ENCODE measurements at regions not wholly inside any gene's neighbourhood (a gene's known extent, or its start where the extent isn't known, plus 50 kb on each side); places are given as distances from the start of the nearest gene placed in this dataset.
A peak's percentile ranks its signal among the peaks of the same experiment; 100 is the strongest.

GRCh38 chr22:27541836-27542235, 259.7 kb downstream of the MN1 start:
- H3K9me3 ChIP-seq (replicated peaks in 1 of 2; ENCODE audit: control insufficient read depth in 2 of 2, insufficient read depth in 1 of 2, low read depth in 1 of 2, low read length in 2 of 2) = no peaks in the 10 kb centered on the region
- no peak overlapping the region for H3K14ac ChIP-seq (ENCODE audit: low read length)
- no peak overlapping the region for H4K8ac ChIP-seq (ENCODE audit: low read depth, low read length)
- no peaks in the 10 kb centered on the region for H3K27me3 ChIP-seq (ENCODE audit: control insufficient read depth in 3 of 3, insufficient read depth in 3 of 3, low read depth in 1 of 3, low read length in 3 of 3)
- H3K23ac ChIP-seq (ENCODE audit: low read depth, low read length, poor library complexity) = no peak overlapping the region
- no peak overlapping the region for H3K27ac ChIP-seq (replicated peaks; ENCODE audit: low read length)
- WGBS, 2 donors (ENCODE audit: extremely low coverage in 2 of 2, insufficient read length in 2 of 2, insufficient replicate concordance in 1 of 2) = no CpG with 5 or more reads among the region's 14 CpGs
- no peaks in the 10 kb centered on the region for H3K79me1 ChIP-seq (ENCODE audit: low read depth, low read length)
- no peak overlapping the region for H2BK15ac ChIP-seq (ENCODE audit: low read length)
- H2BK120ac ChIP-seq (ENCODE audit: low read depth, low read length) = no peak overlapping the region
- H2BK12ac ChIP-seq (ENCODE audit: low read length) = no peak overlapping the region
- H4K91ac ChIP-seq (ENCODE audit: low read depth, low read length, poor library complexity) = no peak overlapping the region
- H2AK5ac ChIP-seq (ENCODE audit: low read depth, low read length) = no peak overlapping the region
- no peak overlapping the region for H3K4me2 ChIP-seq (ENCODE audit: insufficient read depth, low read length, poor library complexity, severe bottlenecking)
- H3K4me3 ChIP-seq (ENCODE audit: low read length in 2 of 2) = no peak overlapping the region
- H2AFZ ChIP-seq (ENCODE audit: low read length) = peak overlapping the region; percentile 30
- no peak overlapping the region for H2BK5ac ChIP-seq (ENCODE audit: low read length)
- no peak overlapping the region for H3K9ac ChIP-seq (ENCODE audit: low read depth, low read length, poor library complexity)
- peak overlapping the region; percentile 34 for H3K18ac ChIP-seq (ENCODE audit: low read length)
- H3K4me1 ChIP-seq (ENCODE audit: control insufficient read depth in 2 of 2, insufficient read depth in 1 of 2, low read depth in 1 of 2, low read length in 2 of 2) = peaks cover 18 to 47% of the 10 kb centered on the region in 2 donors
- H3K36me3 ChIP-seq (replicated peaks in 1 of 2; ENCODE audit: control insufficient read depth in 2 of 2, insufficient read depth in 2 of 2, low read length in 2 of 2) = no peaks in the 10 kb centered on the region
- no peak for DNase-seq (ENCODE audit: low spot score)
- H3K4ac ChIP-seq (ENCODE audit: low read length) = no peak overlapping the region

- Histone ChIP-seq H3K4me2 (ENCODE audit: insufficient read depth, low read length, poor library complexity, severe bottlenecking) (no peak overlapping the region), H3K4me3 (ENCODE audit: low read length in 2 of 2) (no peak overlapping the region), H2BK15ac (ENCODE audit: low read length) (no peak overlapping the region), H3K18ac (ENCODE audit: low read length) (peak overlapping the region; percentile 29), H2BK12ac (ENCODE audit: low read length) (no peak overlapping the region), H3K23ac (ENCODE audit: low read depth, low read length, poor library complexity) (no peak overlapping the region), H4K91ac (ENCODE audit: low read depth, low read length, poor library complexity) (no peak overlapping the region), H3K4me1 (ENCODE audit: control insufficient read depth in 2 of 2, insufficient read depth in 1 of 2, low read depth in 1 of 2, low read length in 2 of 2) (peaks cover 16 to 40% of the 10 kb centered on the region in 2 donors), H3K27me3 (ENCODE audit: control insufficient read depth in 3 of 3, insufficient read depth in 3 of 3, low read depth in 1 of 3, low read length in 3 of 3) (no peaks in the 10 kb centered on the region), H2BK5ac (ENCODE audit: low read length) (no peak overlapping the region), H2AK5ac (ENCODE audit: low read depth, low read length) (no peak overlapping the region), H3K14ac (ENCODE audit: low read length) (no peak overlapping the region), H3K4ac (ENCODE audit: low read length) (no peak overlapping the region), H3K36me3 (replicated peaks in 1 of 2; ENCODE audit: control insufficient read depth in 2 of 2, insufficient read depth in 2 of 2, low read length in 2 of 2) (no peaks in the 10 kb centered on the region), H2BK120ac (ENCODE audit: low read depth, low read length) (no peak overlapping the region), H3K27ac (replicated peaks; ENCODE audit: low read length) (no peak overlapping the region), H3K79me1 (ENCODE audit: low read depth, low read length) (no peaks in the 10 kb centered on the region), H2AFZ (ENCODE audit: low read length) (no peak overlapping the region), H3K9me3 (replicated peaks in 1 of 2; ENCODE audit: control insufficient read depth in 2 of 2, insufficient read depth in 1 of 2, low read depth in 1 of 2, low read length in 2 of 2) (no peaks in the 10 kb centered on the region), H3K9ac (ENCODE audit: low read depth, low read length, poor library complexity) (no peak overlapping the region), H4K8ac (ENCODE audit: low read depth, low read length) (no peak overlapping the region)
- WGBS, 2 donors (ENCODE audit: extremely low coverage in 2 of 2, insufficient read length in 2 of 2, insufficient replicate concordance in 1 of 2) = no CpG with 5 or more reads among the region's 6 CpGs
- no peak for DNase-seq (ENCODE audit: low spot score)
Observed at GRCh38 chr22:27542602-27543001, 259.0 kb downstream of the MN1 start.

DNA sequence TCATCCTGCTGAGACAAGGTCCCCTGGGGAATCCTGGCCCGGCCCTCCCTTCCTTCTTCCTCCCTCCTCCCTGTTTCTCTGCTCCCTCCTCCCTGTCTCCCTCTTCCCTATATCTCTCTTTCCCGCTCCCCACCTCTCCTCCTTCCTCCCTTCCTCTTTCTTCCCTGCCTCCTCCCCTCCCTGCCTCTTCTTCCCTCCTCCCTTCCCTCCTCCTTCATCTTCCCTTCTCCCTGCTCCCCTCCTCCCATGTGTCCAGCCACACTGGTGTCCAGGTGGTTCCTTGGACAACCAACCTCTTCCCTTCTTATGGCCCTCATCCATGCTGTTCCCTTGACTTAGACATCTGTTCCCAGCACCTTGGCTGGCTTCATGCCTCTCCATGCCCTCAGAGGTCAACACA, 258.1 kb downstream of the MN1 start:
- Histone ChIP-seq H3K4me1 (ENCODE audit: control insufficient read depth in 2 of 2, insufficient read depth in 1 of 2, low read depth in 1 of 2, low read length in 2 of 2) (peaks cover 15 to 39% of the 10 kb centered on the region in 2 donors), H3K4ac (ENCODE audit: low read length) (no peak overlapping the region), H4K91ac (ENCODE audit: low read depth, low read length, poor library complexity) (no peak overlapping the region), H2AFZ (ENCODE audit: low read length) (no peak overlapping the region), H2BK5ac (ENCODE audit: low read length) (no peak overlapping the region), H3K27ac (replicated peaks; ENCODE audit: low read length) (no peak overlapping the region), H2AK5ac (ENCODE audit: low read depth, low read length) (peak overlapping the region; percentile 59), H3K23ac (ENCODE audit: low read depth, low read length, poor library complexity) (no peak overlapping the region), H2BK120ac (ENCODE audit: low read depth, low read length) (no peak overlapping the region), H3K79me1 (ENCODE audit: low read depth, low read length) (no peaks in the 10 kb centered on the region), H3K9ac (ENCODE audit: low read depth, low read length, poor library complexity) (no peak overlapping the region), H3K9me3 (replicated peaks in 1 of 2; ENCODE audit: control insufficient read depth in 2 of 2, insufficient read depth in 1 of 2, low read depth in 1 of 2, low read length in 2 of 2) (no peaks in the 10 kb centered on the region), H3K14ac (ENCODE audit: low read length) (no peak overlapping the region), H4K8ac (ENCODE audit: low read depth, low read length) (no peak overlapping the region), H2BK12ac (ENCODE audit: low read length) (peak overlapping the region; percentile 52), H3K18ac (ENCODE audit: low read length) (peak overlapping the region; percentile 30), H3K36me3 (replicated peaks in 1 of 2; ENCODE audit: control insufficient read depth in 2 of 2, insufficient read depth in 2 of 2, low read length in 2 of 2) (no peaks in the 10 kb centered on the region), H3K4me2 (ENCODE audit: insufficient read depth, low read length, poor library complexity, severe bottlenecking) (no peak overlapping the region), H2BK15ac (ENCODE audit: low read length) (peak overlapping the region; percentile 41), H3K4me3 (ENCODE audit: low read length in 2 of 2) (no peak overlapping the region), H3K27me3 (ENCODE audit: control insufficient read depth in 3 of 3, insufficient read depth in 3 of 3, low read depth in 1 of 3, low read length in 3 of 3) (no peaks in the 10 kb centered on the region)
- no peak for DNase-seq (ENCODE audit: low spot score)
- no CpG with 5 or more reads among the region's 2 CpGs for WGBS, 2 donors (ENCODE audit: extremely low coverage in 2 of 2, insufficient read length in 2 of 2, insufficient replicate concordance in 1 of 2)

DNA sequence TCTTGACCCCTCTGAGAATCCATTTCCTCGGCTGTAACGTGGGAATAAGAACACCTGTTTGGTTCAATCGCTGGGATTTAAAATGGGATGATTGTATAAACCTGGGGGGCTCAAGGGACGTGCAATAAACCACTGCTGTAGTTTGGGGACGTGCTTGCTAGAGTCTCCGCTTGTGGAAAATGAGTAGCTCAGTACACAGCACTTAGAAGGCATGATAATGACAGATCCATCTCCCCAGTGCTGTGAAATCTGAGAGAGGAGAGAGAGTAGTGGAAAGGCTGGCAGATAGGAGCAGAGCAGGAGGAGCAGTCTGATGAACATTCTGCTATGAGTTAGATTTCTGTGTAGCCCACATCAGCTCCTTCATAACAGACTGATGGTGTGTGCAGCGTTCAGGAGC, 256.5 kb downstream of the MN1 start:
- Histone ChIP-seq H2AK5ac (ENCODE audit: low read depth, low read length) (no peak overlapping the region), H2BK15ac (ENCODE audit: low read length) (peak overlapping the region; percentile 18), H4K91ac (ENCODE audit: low read depth, low read length, poor library complexity) (no peak overlapping the region), H3K9me3 (replicated peaks in 1 of 2; ENCODE audit: control insufficient read depth in 2 of 2, insufficient read depth in 1 of 2, low read depth in 1 of 2, low read length in 2 of 2) (no peaks in the 10 kb centered on the region), H2BK5ac (ENCODE audit: low read length) (no peak overlapping the region), H3K14ac (ENCODE audit: low read length) (no peak overlapping the region), H3K27me3 (ENCODE audit: control insufficient read depth in 3 of 3, insufficient read depth in 3 of 3, low read depth in 1 of 3, low read length in 3 of 3) (no peaks in the 10 kb centered on the region), H3K9ac (ENCODE audit: low read depth, low read length, poor library complexity) (no peak overlapping the region), H3K23ac (ENCODE audit: low read depth, low read length, poor library complexity) (no peak overlapping the region), H3K27ac (replicated peaks; ENCODE audit: low read length) (no peak overlapping the region), H3K4me3 (ENCODE audit: low read length in 2 of 2) (no peak overlapping the region), H4K8ac (ENCODE audit: low read depth, low read length) (no peak overlapping the region), H3K79me1 (ENCODE audit: low read depth, low read length) (no peaks in the 10 kb centered on the region), H3K4me2 (ENCODE audit: insufficient read depth, low read length, poor library complexity, severe bottlenecking) (no peak overlapping the region), H3K36me3 (replicated peaks in 1 of 2; ENCODE audit: control insufficient read depth in 2 of 2, insufficient read depth in 2 of 2, low read length in 2 of 2) (no peaks in the 10 kb centered on the region), H3K4ac (ENCODE audit: low read length) (no peak overlapping the region), H3K18ac (ENCODE audit: low read length) (peak overlapping the region; percentile 35), H3K4me1 (ENCODE audit: control insufficient read depth in 2 of 2, insufficient read depth in 1 of 2, low read depth in 1 of 2, low read length in 2 of 2) (peaks cover 15 to 38% of the 10 kb centered on the region in 2 donors), H2AFZ (ENCODE audit: low read length) (peak overlapping the region; percentile 2), H2BK120ac (ENCODE audit: low read depth, low read length) (no peak overlapping the region), H2BK12ac (ENCODE audit: low read length) (no peak overlapping the region)
- no CpG with 5 or more reads among the region's 7 CpGs for WGBS, 2 donors (ENCODE audit: extremely low coverage in 2 of 2, insufficient read length in 2 of 2, insufficient replicate concordance in 1 of 2)
- no peak for DNase-seq (ENCODE audit: low spot score)

All from neuronal stem cell (in vitro differentiated cells).